ENCODE measurements at regions not wholly inside any gene's neighbourhood (a gene's known extent, or its start where the extent isn't known, plus 50 kb on each side); places are given as distances from the start of the nearest gene placed in this dataset.
"Not testable (repeated sequence)": the region's sequence is repeated elsewhere in the genome, so short reads cannot be mapped to it uniquely, and the experiment has no call there.

DNA sequence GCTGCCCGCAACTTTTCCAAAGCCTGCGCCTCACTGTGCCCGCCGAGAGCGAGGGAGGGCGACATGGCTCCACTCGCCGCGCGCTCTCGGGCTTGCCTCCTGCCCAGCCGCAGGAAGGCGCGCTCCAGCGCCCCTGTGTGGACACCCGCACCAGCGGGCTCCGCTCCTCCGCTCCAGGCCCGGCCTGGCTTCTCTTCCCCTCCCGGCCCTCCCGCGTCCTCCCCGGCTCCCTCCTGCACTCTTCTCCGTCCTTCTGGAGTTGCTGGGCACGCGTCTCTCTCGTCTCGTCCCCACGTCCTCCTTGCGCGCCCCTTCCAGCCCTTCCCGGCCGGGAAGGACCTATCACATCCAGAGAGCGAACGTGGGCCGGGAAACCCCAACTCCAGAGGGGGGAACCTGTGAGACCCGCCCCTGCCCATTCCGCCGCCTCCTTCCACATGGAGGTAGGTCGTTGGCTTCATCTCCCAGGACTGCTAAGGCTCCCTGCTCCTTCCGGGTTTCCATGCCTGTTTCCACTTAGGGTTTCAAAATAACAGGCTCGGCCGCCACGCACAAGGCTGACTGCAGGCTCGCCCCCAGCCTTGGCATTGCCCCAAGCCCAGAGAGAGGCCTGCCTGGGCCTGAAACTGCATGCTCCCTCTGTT, 175.4 kb downstream of the ATP6V0E2 start:
- DNase-seq, result peak; percentile 82
- TF ChIP-seq, protein P1, sequence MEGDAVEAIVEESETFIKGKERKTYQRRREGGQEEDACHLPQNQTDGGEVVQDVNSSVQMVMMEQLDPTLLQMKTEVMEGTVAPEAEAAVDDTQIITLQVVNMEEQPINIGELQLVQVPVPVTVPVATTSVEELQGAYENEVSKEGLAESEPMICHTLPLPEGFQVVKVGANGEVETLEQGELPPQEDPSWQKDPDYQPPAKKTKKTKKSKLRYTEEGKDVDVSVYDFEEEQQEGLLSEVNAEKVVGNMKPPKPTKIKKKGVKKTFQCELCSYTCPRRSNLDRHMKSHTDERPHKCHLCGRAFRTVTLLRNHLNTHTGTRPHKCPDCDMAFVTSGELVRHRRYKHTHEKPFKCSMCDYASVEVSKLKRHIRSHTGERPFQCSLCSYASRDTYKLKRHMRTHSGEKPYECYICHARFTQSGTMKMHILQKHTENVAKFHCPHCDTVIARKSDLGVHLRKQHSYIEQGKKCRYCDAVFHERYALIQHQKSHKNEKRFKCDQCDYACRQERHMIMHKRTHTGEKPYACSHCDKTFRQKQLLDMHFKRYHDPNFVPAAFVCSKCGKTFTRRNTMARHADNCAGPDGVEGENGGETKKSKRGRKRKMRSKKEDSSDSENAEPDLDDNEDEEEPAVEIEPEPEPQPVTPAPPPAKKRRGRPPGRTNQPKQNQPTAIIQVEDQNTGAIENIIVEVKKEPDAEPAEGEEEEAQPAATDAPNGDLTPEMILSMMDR (conservative IDR thresholded peaks at IDR 0.05), result peak; percentile 55; the same call in 2 of the 3 replicates
- not testable (repeated sequence) for H3K9me3 Mint-ChIP-seq; H3K27me3 ChIP-seq (ENCODE audit: insufficient read depth, low read length); H4K91ac ChIP-seq (ENCODE audit: insufficient read length, low read depth, low read length); H3K4ac ChIP-seq (ENCODE audit: low read depth, low read length); H3K27ac ChIP-seq (ENCODE audit: insufficient read length, low read depth, low read length); H2AK5ac ChIP-seq (ENCODE audit: insufficient read length, low read length); H2BK5ac ChIP-seq (ENCODE audit: insufficient read length, low read length); H4K5ac ChIP-seq (ENCODE audit: insufficient read length, low read depth, low read length); H3K4me1 ChIP-seq (ENCODE audit: insufficient read depth, low read length); H2BK12ac ChIP-seq (ENCODE audit: insufficient read length, low read depth, low read length); H3K36me3 Mint-ChIP-seq (ENCODE audit: insufficient read depth in 1 of 3, low read depth in 3 of 3); H3T11ph ChIP-seq (ENCODE audit: low read length); H3K23ac ChIP-seq (ENCODE audit: insufficient read length, low read depth, low read length); H3K79me1 ChIP-seq (ENCODE audit: insufficient read depth, low read depth, low read length, poor library complexity, severe bottlenecking); H3K79me2 ChIP-seq (ENCODE audit: insufficient read depth, low read length); H3K9me3 ChIP-seq (ENCODE audit: control insufficient read depth, low read depth, low read length); H3K56ac ChIP-seq (ENCODE audit: insufficient read length, low read depth, low read length); H4K8ac ChIP-seq (replicated peaks; ENCODE audit: insufficient read length, low read depth, low read length); H2BK20ac ChIP-seq (ENCODE audit: low read depth, low read length, poor library complexity, severe bottlenecking); H4K20me1 ChIP-seq (ENCODE audit: control insufficient read depth, insufficient read depth, insufficient read length)
- WGBS (ENCODE audit: extremely low coverage, insufficient read length, low lambda C conversion rate), result no CpG with 5 or more reads among the region's 46 CpGs
- peak overlapping the region; percentile 8 for H3K9ac ChIP-seq (ENCODE audit: extremely low read depth, insufficient read length, low read length)
- H2AFZ ChIP-seq (ENCODE audit: low read length), result peak overlapping the region; percentile 73
- peak overlapping the region; percentile 82 for H3K4me2 ChIP-seq (ENCODE audit: insufficient read depth, insufficient read length, low read length)
- H3K23me2 ChIP-seq (ENCODE audit: insufficient read length, low read depth, low read length, poor library complexity, severe bottlenecking), result peaks cover 13% of the 10 kb centered on the region
- H2BK120ac ChIP-seq (ENCODE audit: low read depth, low read length, poor library complexity, severe bottlenecking), result peak overlapping the region; percentile 81
- 0 out of 2 replicates have a peak overlapping the region, but pooled peaks have one; percentile 89 for H2BK15ac ChIP-seq (ENCODE audit: low read depth, low read length)
- Mint-ChIP-seq H3K27me3 (ENCODE audit: low read depth) (peaks cover 71% of the 10 kb centered on the region), H3K4me1 (peaks cover 12 to 13% of the 10 kb centered on the region in 2 experiments), H3K4me3 (peak overlapping the region; percentile 76 to 87), H3K27ac (peak overlapping the region in 1 of 3 experiments; percentile 62; a peak in 2 of 7 replicates)
- peak overlapping the region; percentile 94 for H3K18ac ChIP-seq (ENCODE audit: insufficient read length, low read depth, low read length)
- H3K14ac ChIP-seq (ENCODE audit: insufficient read depth, low read length), result peak overlapping the region; percentile 90

DNA sequence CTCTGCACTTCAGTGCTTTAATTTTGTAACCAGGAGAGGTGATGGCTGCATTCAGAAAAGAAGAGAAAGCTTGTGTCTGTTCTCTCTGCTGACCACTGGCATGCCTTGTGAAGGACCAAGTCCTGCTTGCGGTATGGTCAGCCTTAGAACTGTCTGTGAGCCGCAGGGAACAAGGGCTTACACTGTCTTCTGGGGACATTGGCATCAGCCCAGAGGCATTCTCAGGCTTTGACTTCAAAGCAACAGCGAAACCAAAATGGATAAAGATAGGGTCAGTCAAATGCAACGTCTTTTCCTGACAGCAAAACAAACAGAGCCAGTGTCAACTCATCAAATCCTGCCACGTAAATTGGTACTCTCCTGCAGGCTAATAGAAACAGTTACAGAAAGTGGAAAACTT, 179.6 kb downstream of the ATP6V0E2 start:
- not testable (repeated sequence) for H2BK20ac ChIP-seq (ENCODE audit: low read depth, low read length, poor library complexity, severe bottlenecking); H2AFZ ChIP-seq (ENCODE audit: low read length); H2AK5ac ChIP-seq (ENCODE audit: insufficient read length, low read length); H3K79me2 ChIP-seq (ENCODE audit: insufficient read depth, low read length); H3K27ac Mint-ChIP-seq; H2BK120ac ChIP-seq (ENCODE audit: low read depth, low read length, poor library complexity, severe bottlenecking); H2BK5ac ChIP-seq (ENCODE audit: insufficient read length, low read length); H3K14ac ChIP-seq (ENCODE audit: insufficient read depth, low read length); H3K23ac ChIP-seq (ENCODE audit: insufficient read length, low read depth, low read length); H3K18ac ChIP-seq (ENCODE audit: insufficient read length, low read depth, low read length); H2BK12ac ChIP-seq (ENCODE audit: insufficient read length, low read depth, low read length); H3K27ac ChIP-seq (ENCODE audit: insufficient read length, low read depth, low read length); H3K4me3 Mint-ChIP-seq; H3K79me1 ChIP-seq (ENCODE audit: insufficient read depth, low read depth, low read length, poor library complexity, severe bottlenecking); H3K4me2 ChIP-seq (ENCODE audit: insufficient read depth, insufficient read length, low read length); H3K27me3 ChIP-seq (ENCODE audit: insufficient read depth, low read length); H3K9me3 Mint-ChIP-seq; H3T11ph ChIP-seq (ENCODE audit: low read length); H2BK15ac ChIP-seq (ENCODE audit: low read depth, low read length); H3K9ac ChIP-seq (ENCODE audit: extremely low read depth, insufficient read length, low read length); H4K91ac ChIP-seq (ENCODE audit: insufficient read length, low read depth, low read length); H3K36me3 Mint-ChIP-seq (ENCODE audit: insufficient read depth in 1 of 3, low read depth in 3 of 3); H4K5ac ChIP-seq (ENCODE audit: insufficient read length, low read depth, low read length); DNase-seq; H4K8ac ChIP-seq (replicated peaks; ENCODE audit: insufficient read length, low read depth, low read length); H3K4me1 ChIP-seq (ENCODE audit: insufficient read depth, low read length); H3K9me3 ChIP-seq (ENCODE audit: control insufficient read depth, low read depth, low read length); H3K4ac ChIP-seq (ENCODE audit: low read depth, low read length); H3K56ac ChIP-seq (ENCODE audit: insufficient read length, low read depth, low read length); H4K20me1 ChIP-seq (ENCODE audit: control insufficient read depth, insufficient read depth, insufficient read length); H3K23me2 ChIP-seq (ENCODE audit: insufficient read length, low read depth, low read length, poor library complexity, severe bottlenecking)
- WGBS (ENCODE audit: extremely low coverage, insufficient read length, low lambda C conversion rate), result no CpG with 5 or more reads among the region's 5 CpGs
- H3K27me3 Mint-ChIP-seq (ENCODE audit: low read depth), result peaks cover 60% of the 10 kb centered on the region
- peaks cover 9 to 11% of the 10 kb centered on the region in 2 experiments; a peak in 3 of 4 replicates for H3K4me1 Mint-ChIP-seq
